IPS-11a (cell line): ENCODE measurements at regions not wholly inside any gene's neighbourhood (a gene's known extent, or its start where the extent isn't known, plus 50 kb on each side); places are given as distances from the start of the nearest gene placed in this dataset.

Experiments used
- H3K4me3 ChIP-seq: one replicate; pipeline ENCODE4 v1.5.1; 2013; ENCODE audit warnings: low read depth, low read length, control low read depth

DNA sequence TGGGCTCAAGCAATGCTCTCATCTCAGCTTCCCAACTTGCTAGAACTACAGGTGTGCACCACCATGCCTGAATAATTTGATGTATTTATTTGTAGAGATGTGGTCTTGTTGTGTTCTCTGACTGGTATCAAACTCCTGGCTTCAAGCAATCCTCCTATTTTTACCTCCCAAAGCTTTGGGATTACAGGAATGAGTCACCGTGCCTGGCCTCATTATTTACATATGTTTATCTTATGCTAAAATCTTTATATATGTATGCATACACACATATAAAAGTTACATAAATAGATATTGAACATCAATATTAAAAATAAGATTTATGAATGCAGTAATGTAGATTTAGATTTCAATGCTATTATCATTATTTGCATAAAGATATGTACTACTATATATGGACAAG is 1634.5 kb upstream of the LRRTM3 start:
- no peak overlapping the region for H3K4me3 ChIP-seq

DNA sequence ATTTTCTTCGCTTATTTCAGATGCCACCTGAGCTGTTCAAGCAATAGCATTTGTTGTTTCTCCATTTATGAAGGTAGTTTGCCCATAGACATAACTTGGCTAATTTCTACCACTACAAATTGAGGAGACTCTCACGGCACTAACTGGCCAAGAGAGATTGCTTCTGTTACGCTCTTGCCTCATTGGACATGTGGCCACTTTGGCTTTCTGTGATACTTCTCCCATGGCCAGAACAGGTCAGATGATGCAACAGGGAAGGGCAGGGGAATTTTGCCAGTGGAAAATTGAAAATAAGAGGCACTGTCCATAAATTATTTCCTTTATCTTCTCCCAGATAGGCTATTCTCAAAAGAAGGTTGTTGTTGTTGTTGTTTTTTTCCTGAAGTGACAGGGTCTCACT is 1633.3 kb upstream of the LRRTM3 start:
- H3K4me3 ChIP-seq, result no peak overlapping the region

DNA sequence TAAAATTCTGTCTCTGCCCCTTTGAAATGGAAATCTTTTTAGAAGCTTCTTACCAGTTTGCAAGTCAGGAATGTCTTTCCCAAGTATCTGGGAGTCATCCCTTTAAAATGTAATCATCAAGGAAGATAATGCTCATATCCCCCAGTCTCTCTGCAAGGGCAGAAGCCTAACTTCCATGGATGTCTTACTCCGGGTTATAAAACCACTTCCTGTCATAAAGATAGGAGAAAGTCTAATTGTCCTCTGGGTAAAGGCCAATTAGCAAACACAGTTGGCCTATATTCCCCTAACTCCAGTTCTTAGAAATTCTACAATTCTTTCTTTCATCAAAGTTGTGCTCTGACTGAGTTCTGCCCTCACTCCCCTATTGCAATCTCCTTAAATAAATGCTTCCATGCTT is 1631.5 kb upstream of the LRRTM3 start:
- no peak overlapping the region for H3K4me3 ChIP-seq

DNA sequence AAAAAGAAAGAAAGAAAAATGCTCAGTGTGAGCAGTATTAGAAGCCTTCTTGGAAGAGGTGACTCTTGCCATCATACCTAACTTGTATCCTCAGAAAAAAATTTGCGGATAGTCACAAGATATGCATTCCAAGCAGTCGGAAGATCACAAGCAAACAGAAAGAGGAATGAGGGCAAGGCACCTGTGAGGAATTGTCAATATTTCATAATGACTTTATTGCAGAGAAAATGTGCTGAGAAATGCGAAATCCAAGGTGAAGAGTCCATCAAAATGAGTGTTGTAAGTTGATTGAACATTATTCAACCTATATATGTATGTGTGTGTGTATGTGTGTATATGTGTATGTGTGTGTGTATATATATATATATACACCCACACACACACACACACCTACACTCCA is 1624.7 kb upstream of the LRRTM3 start:
- no peak overlapping the region for H3K4me3 ChIP-seq

DNA sequence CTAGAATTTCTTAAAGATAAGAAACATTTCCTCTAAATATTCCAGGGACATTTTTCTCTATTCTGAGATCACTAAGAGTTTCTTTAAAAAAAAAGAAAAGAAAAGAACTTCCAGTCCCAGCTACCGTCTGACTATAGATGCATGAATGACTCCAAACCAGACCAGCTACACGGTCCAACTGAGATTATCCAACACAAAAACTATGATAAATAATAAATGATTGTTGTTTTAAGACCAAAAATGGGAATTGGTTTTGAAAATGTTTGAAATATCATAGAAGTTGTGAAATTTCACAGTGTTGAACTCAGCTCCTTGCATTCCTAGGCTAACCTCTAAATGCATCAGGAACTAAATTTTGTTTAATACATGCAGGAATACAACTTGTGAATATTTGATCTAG is 1619.6 kb upstream of the LRRTM3 start:
- H3K4me3 ChIP-seq, result no peak overlapping the region

DNA sequence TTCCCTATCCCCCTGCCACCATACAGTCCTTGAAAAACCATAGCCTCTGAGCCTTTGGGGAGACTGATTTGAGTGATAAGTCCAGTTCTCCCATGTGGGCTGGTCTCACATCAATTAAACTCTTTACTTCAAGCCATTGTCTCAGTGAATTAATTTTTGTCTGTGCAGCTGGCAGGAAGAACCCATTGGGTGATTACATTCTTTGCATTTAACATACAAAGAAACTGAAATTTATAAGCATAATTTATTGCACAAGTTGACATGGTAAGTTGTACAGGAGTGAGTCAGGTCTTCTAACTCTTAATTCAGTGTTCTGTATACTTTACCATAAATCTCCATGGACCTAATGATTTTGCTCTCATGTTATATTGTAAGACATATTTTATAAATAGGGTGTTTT is 1613.0 kb upstream of the LRRTM3 start:
- H3K4me3 ChIP-seq, result no peak overlapping the region

DNA sequence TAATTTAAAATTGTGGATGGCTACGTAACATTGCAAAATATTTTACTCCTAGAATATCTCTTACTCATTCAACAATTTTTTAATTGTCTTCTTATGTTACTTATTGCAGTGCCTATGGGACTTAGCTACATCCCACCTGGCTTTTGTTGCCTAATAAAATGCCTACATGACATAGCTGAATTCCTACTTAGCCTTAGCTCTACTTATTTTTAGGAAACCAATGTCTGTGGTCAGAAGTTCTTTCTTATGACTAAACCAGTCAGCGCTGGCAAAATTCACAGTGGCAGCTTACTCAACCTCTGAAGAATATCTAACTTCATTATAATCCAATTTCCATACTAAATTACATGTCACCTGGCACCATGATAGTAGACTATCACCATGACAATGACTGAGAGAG is 1612.4 kb upstream of the LRRTM3 start:
- no peak overlapping the region for H3K4me3 ChIP-seq

DNA sequence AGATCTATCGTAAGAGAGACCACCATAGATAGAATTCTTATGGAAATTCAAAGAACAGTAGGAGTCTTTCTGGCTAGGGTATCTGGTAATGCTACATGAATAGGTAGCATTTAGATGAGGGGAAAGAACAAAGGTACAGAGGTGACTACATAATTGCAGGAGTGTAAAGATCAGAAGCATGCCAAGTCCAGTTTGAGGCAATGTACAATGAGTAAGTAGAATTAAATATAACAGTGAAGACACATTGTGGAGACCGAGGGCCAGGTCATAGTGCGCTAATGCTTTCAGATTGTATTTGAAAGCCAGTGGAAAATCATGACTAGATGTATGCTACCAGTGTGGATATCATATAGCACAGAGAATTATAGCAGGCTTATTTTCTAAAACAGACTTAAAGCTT is 1611.6 kb upstream of the LRRTM3 start:
- no peak overlapping the region for H3K4me3 ChIP-seq

DNA sequence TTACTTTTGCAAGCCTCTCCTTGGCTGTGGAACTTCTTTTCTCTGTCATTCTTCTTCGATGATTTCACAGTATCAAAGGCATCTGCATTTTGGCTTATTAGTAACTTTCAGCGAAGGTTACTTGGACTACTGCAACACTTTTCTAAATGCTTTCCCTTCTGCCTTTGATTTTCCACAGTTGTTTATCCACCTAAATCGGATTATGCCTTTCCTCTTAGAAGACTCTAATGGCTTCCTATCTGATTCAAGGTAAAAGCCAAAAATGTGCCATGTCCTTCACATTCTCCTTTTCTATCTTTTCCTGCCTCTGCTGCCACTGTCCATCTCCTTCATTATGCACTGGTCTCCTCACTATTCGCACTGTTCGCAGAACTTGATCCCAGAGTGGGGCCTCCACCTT is 1606.3 kb upstream of the LRRTM3 start:
- no peak overlapping the region for H3K4me3 ChIP-seq

DNA sequence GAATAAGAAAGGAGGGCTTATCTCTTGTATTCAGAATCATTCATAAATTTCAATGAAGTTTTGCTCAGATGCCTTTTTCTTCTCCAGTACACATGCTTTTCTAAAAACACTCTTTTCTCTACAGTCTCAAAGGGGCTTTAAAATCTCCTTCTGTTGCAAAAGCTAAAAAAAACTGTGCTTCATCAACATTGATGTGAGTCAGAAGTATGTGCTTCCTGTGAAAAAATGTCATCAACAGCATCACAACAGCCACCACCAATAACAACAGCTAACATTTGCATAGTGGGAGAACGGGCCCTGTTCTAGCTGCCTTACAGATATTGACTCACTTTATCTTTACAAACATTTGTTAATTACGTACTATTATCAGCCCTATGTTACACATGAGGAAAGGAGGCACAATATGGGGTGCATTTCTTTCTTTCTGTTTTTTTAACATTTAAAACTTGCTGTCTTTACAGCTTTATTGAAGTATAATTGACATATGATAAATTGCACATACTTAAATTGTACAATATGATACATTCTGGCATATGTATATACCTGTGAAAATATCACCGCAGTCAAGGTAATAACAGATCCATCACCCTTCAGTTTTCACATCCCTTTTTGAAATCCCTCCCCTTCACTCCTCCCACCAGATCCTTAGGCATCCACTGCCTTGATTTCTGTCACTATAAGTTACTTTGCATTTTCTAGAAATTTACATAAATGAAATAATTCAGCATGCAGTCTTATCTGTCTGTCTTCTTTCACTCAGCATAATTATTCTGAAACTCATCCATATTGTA is 1605.4 kb upstream of the LRRTM3 start:
- H3K4me3 ChIP-seq, result no peak overlapping the region

DNA sequence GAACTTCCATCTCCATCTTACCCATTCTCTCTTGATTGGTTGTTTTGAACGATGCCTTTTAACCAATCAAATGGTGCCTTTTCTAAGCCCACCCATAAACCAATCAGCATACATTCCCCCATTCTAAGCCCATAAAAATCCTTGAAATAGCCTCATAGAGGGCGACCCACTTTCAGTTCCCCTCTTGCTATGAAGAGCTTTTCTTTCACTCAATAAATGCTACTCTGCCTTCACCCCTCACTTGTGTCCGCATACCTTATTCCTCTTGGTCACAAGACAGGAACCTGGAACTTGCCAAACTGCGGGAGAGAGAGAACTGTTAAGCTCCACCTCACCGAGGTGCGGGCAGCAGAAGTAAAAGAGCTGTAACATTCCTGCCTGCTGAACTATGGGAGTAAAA is 1602.0 kb upstream of the LRRTM3 start:
- H3K4me3 ChIP-seq, result no peak overlapping the region

DNA sequence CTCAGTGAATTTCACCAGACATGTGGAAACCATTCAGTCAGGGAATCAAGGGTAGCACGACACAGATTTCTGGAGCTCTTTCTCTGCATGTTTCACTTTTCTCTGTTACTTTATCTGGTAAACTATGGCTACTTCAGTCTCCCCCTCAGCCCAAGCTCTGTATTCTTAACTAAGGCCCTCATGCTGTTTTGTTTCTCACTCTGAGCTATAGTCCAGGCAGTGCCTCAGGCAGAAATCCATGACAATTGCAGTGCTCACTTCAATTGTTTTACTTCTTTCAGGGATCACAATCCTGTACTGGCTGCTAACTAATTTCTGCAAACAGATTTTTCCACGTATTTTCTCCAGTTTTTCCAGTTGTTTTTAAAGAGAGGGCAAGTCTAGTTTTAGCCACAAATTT is 1599.9 kb upstream of the LRRTM3 start:
- H3K4me3 ChIP-seq, result no peak overlapping the region

DNA sequence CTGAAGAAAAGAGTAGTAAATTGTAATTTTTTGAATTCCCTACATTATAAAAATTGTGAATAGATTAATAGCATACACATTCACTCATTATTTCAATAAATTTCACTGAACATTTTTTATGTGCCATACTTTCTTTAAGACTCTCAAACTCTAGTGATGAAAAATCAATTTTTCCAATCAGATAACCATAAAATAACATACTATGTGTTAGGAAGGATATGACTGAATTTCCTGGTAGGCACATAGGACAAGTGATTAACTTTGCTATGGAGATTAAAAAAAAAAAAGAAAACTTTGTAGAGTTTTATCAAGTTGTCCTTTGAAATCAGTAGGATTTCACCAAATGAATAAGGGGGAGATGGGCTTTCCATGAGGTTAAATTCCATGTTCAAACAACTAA is 1597.3 kb upstream of the LRRTM3 start:
- H3K4me3 ChIP-seq, result no peak overlapping the region

DNA sequence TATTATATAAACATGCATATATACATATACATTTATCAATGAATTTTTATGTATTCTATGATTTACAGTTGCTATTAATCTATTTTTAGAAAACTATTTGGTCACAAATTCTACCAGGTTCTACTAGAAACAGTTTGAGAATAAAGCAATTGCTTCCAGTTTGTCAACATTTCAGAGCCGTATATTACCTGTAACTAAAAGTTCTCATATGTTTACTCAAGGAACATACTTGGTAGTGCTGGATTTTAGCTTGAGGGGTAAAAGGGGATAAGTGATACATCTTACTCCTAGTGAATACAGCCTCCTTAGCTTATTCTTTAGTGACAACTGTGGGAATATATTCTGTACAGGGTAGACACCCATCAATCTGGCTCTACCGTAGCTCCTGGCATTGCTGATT is 1590.5 kb upstream of the LRRTM3 start:
- no peak overlapping the region for H3K4me3 ChIP-seq

DNA sequence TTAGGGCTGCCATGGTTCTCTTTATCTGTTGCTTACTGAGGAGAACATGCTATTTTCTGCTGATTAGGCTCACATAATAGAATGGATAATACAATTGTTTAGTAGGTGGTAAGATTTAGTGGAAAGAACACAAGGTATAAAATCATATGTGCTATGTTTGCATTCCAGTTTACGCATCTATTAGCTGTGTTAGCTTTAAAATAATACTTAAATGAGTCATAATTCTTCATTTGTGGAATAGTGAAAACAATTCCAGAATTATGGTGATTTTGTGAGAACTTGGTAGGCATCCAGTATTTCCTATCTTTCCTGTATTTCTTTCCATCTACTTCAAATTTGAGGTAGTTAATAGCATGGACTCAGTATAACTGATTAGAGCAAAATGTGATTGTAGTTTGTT is 1585.5 kb upstream of the LRRTM3 start:
- H3K4me3 ChIP-seq, result no peak overlapping the region

DNA sequence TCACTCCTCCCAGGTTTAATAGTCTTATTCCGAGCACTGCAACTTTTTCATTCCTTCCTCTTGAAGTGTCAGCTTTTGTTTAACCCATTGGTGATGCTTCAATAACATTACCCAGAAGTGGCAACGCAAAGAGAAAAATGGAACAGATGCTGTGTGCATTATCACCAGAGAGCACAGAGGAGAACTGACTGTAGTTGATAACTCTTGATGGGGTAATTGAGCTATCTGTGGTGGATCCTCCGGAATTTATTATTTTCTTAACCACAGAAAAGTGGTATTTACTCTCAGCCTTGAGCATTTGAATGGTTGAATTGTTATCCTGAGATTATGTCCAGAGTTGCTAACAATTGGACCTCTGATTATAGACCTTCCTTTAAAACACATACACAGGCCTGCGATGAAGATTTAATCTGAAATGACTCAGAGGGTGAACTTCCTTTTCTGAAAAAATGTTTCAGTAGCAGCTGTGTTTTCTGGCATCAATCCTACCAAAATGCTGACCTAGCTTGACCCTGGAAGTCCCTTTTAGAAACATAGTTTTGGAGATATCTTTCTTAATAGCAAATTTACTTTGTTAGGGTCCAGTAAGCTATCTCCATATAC is 1584.4 kb upstream of the LRRTM3 start:
- H3K4me3 ChIP-seq, result no peak overlapping the region

DNA sequence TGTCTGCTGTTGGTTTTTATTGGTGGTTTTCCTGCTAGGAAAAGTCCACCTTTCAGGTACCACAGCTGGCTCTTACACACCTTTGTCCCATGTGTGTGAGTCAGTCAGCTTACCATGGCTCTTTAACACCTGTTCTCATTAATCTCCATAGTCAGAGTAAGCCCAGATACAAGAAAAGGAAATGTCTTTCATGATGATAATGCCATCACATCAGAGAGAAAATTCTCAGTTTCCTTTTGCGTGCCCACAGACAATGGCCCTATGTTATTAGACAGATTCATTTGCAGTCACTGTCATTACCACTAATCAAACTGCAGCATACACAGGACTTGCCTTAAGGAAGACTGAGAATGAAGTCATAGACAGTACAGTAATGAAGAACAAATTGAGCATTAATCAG is 1583.6 kb upstream of the LRRTM3 start:
- H3K4me3 ChIP-seq, result no peak overlapping the region

DNA sequence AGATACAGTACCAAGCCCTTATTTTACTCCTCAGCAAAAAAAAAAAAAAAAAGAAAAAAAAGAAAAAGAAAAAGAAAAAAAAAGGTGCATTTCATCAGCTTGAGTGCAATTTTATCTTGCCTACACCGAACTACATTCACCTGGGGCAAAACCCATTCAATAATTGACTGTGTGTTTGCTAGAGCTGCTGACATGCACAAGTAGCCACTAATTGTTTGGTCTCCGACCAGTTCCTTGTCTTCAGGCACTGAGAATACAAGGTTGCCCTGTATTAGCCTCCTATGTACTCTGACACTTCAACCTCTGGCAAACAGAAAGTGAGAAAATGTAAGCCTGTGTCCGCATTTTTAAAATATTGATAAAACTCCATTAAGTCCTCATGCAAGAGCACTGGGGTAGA is 1579.4 kb upstream of the LRRTM3 start:
- H3K4me3 ChIP-seq, result no peak overlapping the region

DNA sequence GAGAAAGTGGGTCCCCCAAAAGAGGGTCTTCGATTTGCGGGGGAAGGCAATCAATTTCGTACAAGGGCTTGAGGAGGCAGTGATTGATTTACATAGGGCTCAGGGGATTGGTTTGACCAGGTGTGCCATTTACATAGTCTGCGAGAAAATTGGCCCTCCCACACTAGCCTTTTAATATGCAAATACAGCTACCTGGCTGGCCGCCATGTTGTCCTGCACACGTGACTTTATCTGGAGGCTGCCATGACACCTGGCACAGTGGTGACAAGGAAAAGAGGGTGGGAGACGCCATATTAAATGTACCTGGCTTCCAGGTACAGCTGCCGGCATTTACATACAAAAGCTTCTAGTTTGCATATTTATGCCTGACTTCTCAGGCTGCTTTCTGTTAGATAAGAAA is 1577.2 kb upstream of the LRRTM3 start:
- H3K4me3 ChIP-seq, result no peak overlapping the region

DNA sequence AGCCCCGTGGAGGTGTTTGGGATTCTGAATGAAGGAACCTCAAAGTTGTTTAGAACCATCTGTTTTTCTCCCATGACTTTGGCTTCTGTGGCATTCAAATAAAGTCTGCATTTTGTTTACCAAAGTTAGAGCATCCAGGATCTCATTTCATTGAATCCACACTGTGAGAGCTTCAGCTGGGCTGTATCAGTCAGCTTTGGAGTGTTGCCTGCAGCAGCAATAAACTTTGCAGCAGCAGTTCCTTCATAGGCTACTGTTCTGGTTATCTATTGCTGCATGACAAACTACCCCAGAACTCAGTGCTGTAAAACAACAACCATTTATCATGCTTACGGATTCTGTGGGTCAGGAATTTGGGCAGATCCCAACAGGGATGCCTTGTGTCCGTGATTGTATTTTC is 1575.2 kb upstream of the LRRTM3 start:
- H3K4me3 ChIP-seq, result no peak overlapping the region

DNA sequence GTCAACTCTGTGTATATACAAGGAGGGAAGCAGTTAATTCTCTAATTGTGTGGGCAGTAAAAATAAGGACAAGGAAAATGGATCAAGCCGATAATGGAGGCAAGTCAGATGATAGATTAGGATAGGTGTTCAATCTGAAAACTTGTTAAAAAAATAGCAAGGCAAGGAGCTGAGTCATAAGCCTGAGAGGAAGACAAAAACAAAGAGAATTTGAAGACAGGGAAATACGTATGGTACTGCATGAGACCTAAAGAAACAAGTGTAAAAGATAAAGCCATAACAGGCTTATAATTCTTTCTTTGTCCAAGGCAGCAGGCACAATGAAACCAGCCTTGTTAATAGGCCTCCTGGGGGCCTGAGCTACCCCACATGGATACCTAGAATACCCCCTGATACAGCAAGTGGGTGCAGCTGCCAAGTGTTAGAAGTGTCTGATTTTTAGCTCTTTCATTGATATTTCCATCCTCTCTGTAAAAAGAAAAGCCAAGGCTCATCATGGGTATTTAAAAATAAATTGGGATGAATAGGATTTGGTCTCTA is 1570.6 kb upstream of the LRRTM3 start:
- H3K4me3 ChIP-seq, result no peak overlapping the region

DNA sequence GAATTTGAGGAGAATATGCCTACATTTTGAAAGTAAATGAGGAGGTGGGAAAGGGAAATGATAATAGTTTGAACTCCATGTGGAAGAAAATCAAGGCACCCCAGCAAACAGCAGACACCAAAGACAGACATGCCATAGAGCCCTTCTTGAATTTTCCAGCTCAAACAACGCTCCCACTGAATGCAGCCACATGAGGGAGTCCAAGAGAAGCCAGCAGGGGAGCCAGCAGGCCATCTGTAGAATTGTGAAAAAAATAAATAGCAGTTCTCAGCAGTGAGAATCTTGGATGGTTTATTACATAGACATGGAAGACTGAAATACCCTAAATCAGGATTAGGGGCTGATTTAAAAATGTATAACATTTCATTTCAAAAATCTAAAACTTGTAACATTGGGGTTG is 1567.3 kb upstream of the LRRTM3 start:
- H3K4me3 ChIP-seq, result no peak overlapping the region

DNA sequence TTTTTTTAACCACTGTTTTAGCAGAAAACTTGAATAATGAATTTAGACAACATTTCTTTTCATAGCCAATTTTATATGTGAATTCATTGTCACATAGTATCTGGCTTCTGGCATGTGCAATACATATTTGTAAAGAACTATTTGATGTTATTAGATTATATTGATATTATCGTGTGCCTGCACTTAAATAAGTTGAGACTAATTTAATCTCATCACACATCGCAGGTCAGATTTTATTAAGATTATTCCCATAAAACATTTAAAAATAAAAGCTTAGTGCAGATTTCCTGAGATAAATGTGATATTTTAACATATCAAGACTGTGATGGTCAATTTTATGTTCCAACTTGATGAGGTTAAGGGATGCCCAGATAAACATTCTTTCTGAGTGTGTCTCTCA is 1565.3 kb upstream of the LRRTM3 start:
- no peak overlapping the region for H3K4me3 ChIP-seq
